HL-60 (cell line): ENCODE measurements at regions not wholly inside any gene's neighbourhood (a gene's known extent, or its start where the extent isn't known, plus 50 kb on each side); places are given as distances from the start of the nearest gene placed in this dataset.

Experiments
- DNase-seq, 2 experiments: peaks; one replicate each; pipeline ENCODE4 v3.0.0-alpha.2; 2010 to 2020; ENCODE audit warnings: low read depth in 1 of 2, low spot score in 1 of 2
- H3K27ac ChIP-seq: fragments of 250-450 bp; sonication (Bioruptor Pico); replicated peaks from 2 replicates; pipeline ENCODE4 v1.5.1; 2020; ENCODE audit warnings: mild to moderate bottlenecking, moderate library complexity
- H3K27me3 ChIP-seq: fragments of 250-450 bp; sonication (Bioruptor Pico); 2 replicates; pipeline ENCODE4 v1.5.1; 2021; ENCODE audit warnings: mild to moderate bottlenecking, moderate library complexity; ENCODE audit not compliant: insufficient read depth, poor library complexity, severe bottlenecking
- H3K4me3 ChIP-seq: replicated peaks from 2 replicates; pipeline ENCODE4 v1.5.1; 2011; ENCODE audit warnings: mild to moderate bottlenecking, control low read depth, low read length; ENCODE audit not compliant: insufficient read depth
- CTCF ChIP-seq: IDR thresholded peaks from one replicate; pipeline ENCODE4 v1.5.1; 2011; ENCODE audit warnings: low read length, control low read depth, inconsistent platforms; ENCODE audit not compliant: insufficient read depth
- GABPA ChIP-seq: IDR thresholded peaks from 2 replicates; pipeline ENCODE4 v1.6.1; 2012; ENCODE audit warnings: low read depth
- POLR2AphosphoS5 ChIP-seq: IDR thresholded peaks from 2 replicates; pipeline ENCODE4 v1.6.1; 2012; ENCODE audit warnings: low read depth
- SPI1 ChIP-seq: IDR thresholded peaks from 2 replicates; pipeline ENCODE4 v1.6.1; 2012; ENCODE audit warnings: low read depth, mild to moderate bottlenecking, borderline replicate concordance
- TF ChIP-seq, protein P1 (sequence below): IDR thresholded peaks from 2 replicates; pipeline ENCODE4 v1.6.1; 2012; ENCODE audit warnings: low read depth; ENCODE audit not compliant: insufficient replicate concordance

DNA sequence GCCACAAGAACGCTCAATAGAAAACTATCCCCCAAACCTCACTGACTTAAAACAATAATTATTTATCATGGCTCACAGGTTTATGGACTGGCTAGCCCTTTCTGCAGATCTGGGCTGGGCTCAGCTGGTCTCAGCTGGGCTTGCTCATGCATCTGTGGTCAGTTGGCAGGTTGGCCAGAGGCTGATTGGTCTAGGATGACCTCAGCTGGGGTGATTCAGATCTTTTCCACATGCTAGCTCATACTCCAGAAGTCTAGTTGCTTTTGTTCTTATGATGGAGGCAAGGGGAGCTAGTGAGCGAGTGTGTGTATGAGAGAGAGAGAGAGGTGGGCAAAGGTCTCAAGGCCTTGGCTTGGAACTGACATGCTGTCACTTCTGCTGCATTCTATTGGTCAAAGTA lies 181.2 kb upstream of the NRXN3 start:
- H3K27me3 ChIP-seq = no peaks in the 10 kb centered on the region

GRCh38 chr14:77989441-77989991 lies 180.7 kb upstream of the NRXN3 start:
- DNase-seq = no peak
- Histone ChIP-seq H3K27ac (no peak overlapping the region), H3K4me3 (no peak overlapping the region), H3K27me3 (no peaks in the 10 kb centered on the region)
- TF ChIP-seq GABPA = no peak
- no peak for TF ChIP-seq CTCF
- TF ChIP-seq POLR2AphosphoS5 = no peak
- no peak for TF ChIP-seq SPI1

More for the DNA sequence above, 181.2 kb upstream of the NRXN3 start:
- DNase-seq = no peak
- H3K4me3 ChIP-seq = no peak overlapping the region
- TF ChIP-seq SPI1 (no peak), CTCF (no peak), POLR2AphosphoS5 (no peak), GABPA (no peak)
- TF ChIP-seq, protein P1, sequence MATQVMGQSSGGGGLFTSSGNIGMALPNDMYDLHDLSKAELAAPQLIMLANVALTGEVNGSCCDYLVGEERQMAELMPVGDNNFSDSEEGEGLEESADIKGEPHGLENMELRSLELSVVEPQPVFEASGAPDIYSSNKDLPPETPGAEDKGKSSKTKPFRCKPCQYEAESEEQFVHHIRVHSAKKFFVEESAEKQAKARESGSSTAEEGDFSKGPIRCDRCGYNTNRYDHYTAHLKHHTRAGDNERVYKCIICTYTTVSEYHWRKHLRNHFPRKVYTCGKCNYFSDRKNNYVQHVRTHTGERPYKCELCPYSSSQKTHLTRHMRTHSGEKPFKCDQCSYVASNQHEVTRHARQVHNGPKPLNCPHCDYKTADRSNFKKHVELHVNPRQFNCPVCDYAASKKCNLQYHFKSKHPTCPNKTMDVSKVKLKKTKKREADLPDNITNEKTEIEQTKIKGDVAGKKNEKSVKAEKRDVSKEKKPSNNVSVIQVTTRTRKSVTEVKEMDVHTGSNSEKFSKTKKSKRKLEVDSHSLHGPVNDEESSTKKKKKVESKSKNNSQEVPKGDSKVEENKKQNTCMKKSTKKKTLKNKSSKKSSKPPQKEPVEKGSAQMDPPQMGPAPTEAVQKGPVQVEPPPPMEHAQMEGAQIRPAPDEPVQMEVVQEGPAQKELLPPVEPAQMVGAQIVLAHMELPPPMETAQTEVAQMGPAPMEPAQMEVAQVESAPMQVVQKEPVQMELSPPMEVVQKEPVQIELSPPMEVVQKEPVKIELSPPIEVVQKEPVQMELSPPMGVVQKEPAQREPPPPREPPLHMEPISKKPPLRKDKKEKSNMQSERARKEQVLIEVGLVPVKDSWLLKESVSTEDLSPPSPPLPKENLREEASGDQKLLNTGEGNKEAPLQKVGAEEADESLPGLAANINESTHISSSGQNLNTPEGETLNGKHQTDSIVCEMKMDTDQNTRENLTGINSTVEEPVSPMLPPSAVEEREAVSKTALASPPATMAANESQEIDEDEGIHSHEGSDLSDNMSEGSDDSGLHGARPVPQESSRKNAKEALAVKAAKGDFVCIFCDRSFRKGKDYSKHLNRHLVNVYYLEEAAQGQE = no peak
- no peak overlapping the region for H3K27ac ChIP-seq

DNA sequence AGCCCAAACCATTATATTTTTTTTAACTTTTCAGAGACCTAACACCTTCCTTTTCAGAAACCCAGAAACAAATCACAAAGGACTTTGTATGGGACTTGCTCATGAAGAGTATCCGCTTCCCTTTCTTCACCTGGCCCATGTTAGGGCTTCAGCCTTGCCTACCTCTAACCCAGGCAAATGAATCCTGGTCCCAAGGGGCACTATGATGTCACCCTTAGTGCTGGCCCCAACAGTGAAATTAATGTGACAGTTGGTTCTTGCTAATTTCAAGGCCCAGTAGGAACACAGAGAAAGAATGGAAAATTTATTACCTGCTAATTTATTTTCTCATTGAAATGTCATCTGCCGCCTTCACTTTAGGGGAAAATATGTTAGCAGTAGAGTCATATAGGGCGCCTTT lies 179.8 kb upstream of the NRXN3 start:
- no peak for DNase-seq
- TF ChIP-seq GABPA (no peak), CTCF (no peak), POLR2AphosphoS5 (no peak), SPI1 (no peak)
- TF ChIP-seq, protein P1 = no peak
- Histone ChIP-seq H3K27me3 (no peaks in the 10 kb centered on the region), H3K27ac (no peak overlapping the region), H3K4me3 (no peak overlapping the region)
